K562 (cell line): ENCODE measurements at regions not wholly inside any gene's neighbourhood (a gene's known extent, or its start where the extent isn't known, plus 50 kb on each side); places are given as distances from the start of the nearest gene placed in this dataset.

ENCODE experiments used
- ATAC-seq: fragments of 200-7000 bp; cut with Tn5 transposase; 3 replicates; pipeline ENCODE4 v1.9.1; 2020; ENCODE audit warnings: moderate library complexity
- BruUV-seq: library from RNA; stranded (reverse); fragments of 400-500 nt; replicated peaks from 2 replicates; lab custom pipeline; 2021; lab: Mats Ljungman, UMichigan
- CTCF ChIA-PET: fragments of 300-600 bp; formaldehyde crosslinking; extraction: SDS; loops from one replicate; lab custom pipeline; 2021; ENCODE audit warnings: low intra/inter-chr PET ratio; lab: Yijun Ruan, JAX
- POLR2A ChIA-PET: fragments of 300-600, 350-650 bp; sonication (Branson Sonifier 250); formaldehyde crosslinking; extraction: SDS; loops from one replicate; lab custom pipeline; 2021; ENCODE audit warnings: antibody characterized with exemption, inconsistent platforms; lab: Yijun Ruan, JAX
- DNase-seq, 4 experiments: peaks; one replicate each; pipeline versions ENCODE4 v3.0.0 to v3.0.0-alpha.2; 2011 to 2018; ENCODE audit warnings: low spot score in 3 of 4, mixed read lengths in 3 of 4; ENCODE audit errors: extremely low read depth in 1 of 4
- FAIRE-seq: peaks from 2 replicates; lab custom pipeline; 2011; peaks lifted over from hg19 to GRCh38; lab: Jason Lieb, UNC
- H2AFZ ChIP-seq: 2 replicates; pipeline ENCODE4 v1.6.0; 2011; ENCODE audit warnings: low read depth, low read length, control low read depth, inconsistent platforms
- H3K27ac ChIP-seq: fragments of 200-600 bp; 3 replicates; pipeline ENCODE4 v1.8.0; 2011; ENCODE audit warnings: low read depth, mild to moderate bottlenecking, control low read depth, inconsistent platforms, low read length, moderate library complexity, mixed read lengths; ENCODE audit errors: extremely low read depth
- H3K27me3 ChIP-seq, 2 experiments: fragments of 300-600 bp in 1 of 2; 2 replicates in 1 of 2; 3 replicates in 1 of 2; pipeline versions ENCODE4 v1.6.0 to v1.8.0; 2011; ENCODE audit warnings: inconsistent platforms in 2 of 2, low read length in 2 of 2, mild to moderate bottlenecking in 1 of 2, mixed read lengths in 1 of 2, moderate library complexity in 1 of 2; ENCODE audit not compliant: control insufficient read depth in 2 of 2, insufficient read depth in 2 of 2
- H3K36me3 ChIP-seq: fragments of 300-600 bp; 3 replicates; pipeline ENCODE4 v1.8.0; 2011; ENCODE audit warnings: mild to moderate bottlenecking, low read length, inconsistent platforms; ENCODE audit not compliant: control insufficient read depth, insufficient read depth
- H3K4me1 ChIP-seq, 2 experiments: fragments of 200-600 bp in 1 of 2; replicated peaks in 1 of 2; 2 replicates in 1 of 2; 3 replicates in 1 of 2; pipeline versions ENCODE4 v1.5.1 to v1.8.0; 2011; ENCODE audit warnings: inconsistent platforms in 2 of 2, low read length in 2 of 2, mild to moderate bottlenecking in 1 of 2, mixed read lengths in 1 of 2, moderate library complexity in 1 of 2; ENCODE audit not compliant: control insufficient read depth in 2 of 2, insufficient read depth in 2 of 2
- H3K4me2 ChIP-seq: 2 replicates; pipeline ENCODE4 v1.6.1; 2011; ENCODE audit warnings: low read length, control low read depth, inconsistent platforms, mixed read lengths; ENCODE audit not compliant: insufficient read depth
- H3K4me3 ChIP-seq: fragments of 200-600 bp; sonication (generic), shearing (Covaris generic); 2 replicates; pipeline ENCODE4 v1.5.1; 2016; ENCODE audit warnings: control low read depth, inconsistent platforms
- H3K79me2 ChIP-seq: fragments of 200-600 bp; 3 replicates; pipeline ENCODE4 v1.8.0; 2011; ENCODE audit warnings: low read length, inconsistent platforms; ENCODE audit not compliant: control insufficient read depth, insufficient read depth
- H3K9ac ChIP-seq, 2 experiments: 2 replicates each; pipeline versions ENCODE4 v1.6.0 to v1.6.1; 2011; ENCODE audit warnings: low read depth in 2 of 2, low read length in 2 of 2, control low read depth in 1 of 2, inconsistent platforms in 1 of 2, mild to moderate bottlenecking in 1 of 2, mixed read lengths in 1 of 2; ENCODE audit not compliant: insufficient read depth in 1 of 2
- H3K9me1 ChIP-seq: one replicate; pipeline ENCODE4 v1.6.0; 2011; ENCODE audit warnings: inconsistent platforms, mild to moderate bottlenecking, low read length, moderate library complexity; ENCODE audit not compliant: control insufficient read depth, insufficient read depth
- H3K9me3 ChIP-seq: replicated peaks from 2 replicates; pipeline ENCODE4 v1.5.1; 2011; ENCODE audit warnings: low read depth, low read length, inconsistent platforms; ENCODE audit not compliant: control insufficient read depth, insufficient read depth
- H4K20me1 ChIP-seq: replicated peaks from 2 replicates; pipeline ENCODE4 v1.6.1; 2011; ENCODE audit warnings: low read length, inconsistent platforms, mixed read lengths; ENCODE audit not compliant: control insufficient read depth, insufficient read depth
- CHCHD3 ChIP-seq: fragments of 250-450 bp; sonication (Bioruptor Pico); IDR thresholded peaks from 2 replicates; pipeline ENCODE4 v2.1.2; 2022; ENCODE audit warnings: mild to moderate bottlenecking
- EGR1 ChIP-seq: fragments of 450-650 bp; conservative IDR thresholded peaks from 2 replicates; pipeline ENCODE4 v1.6.1; 2017; ENCODE audit warnings: mild to moderate bottlenecking
- FOXM1 ChIP-seq, 2 experiments: fragments of 450-650 bp in 1 of 2; sonication (generic) in 1 of 2; formaldehyde crosslinking in 1 of 2; IDR thresholded peaks; 2 replicates each; pipeline versions ENCODE4 v1.6.1 to v1.9.0; 2017 to 2022; ENCODE audit warnings: low read depth in 2 of 2, mild to moderate bottlenecking in 2 of 2, missing genetic modification reagents in 1 of 2, moderate library complexity in 1 of 2
- MIER1 ChIP-seq: fragments of 450-650 bp; IDR thresholded peaks from 2 replicates; pipeline ENCODE4 v1.6.1; 2016; ENCODE audit warnings: antibody characterized with exemption, mild to moderate bottlenecking, low read depth
- MYBL2 ChIP-seq, 2 experiments: fragments of 450-650 bp in 1 of 2; sonication (generic) in 1 of 2; formaldehyde crosslinking in 1 of 2; IDR thresholded peaks; 2 replicates each; pipeline versions ENCODE4 v1.6.1 to v1.8.1; 2017 to 2022; ENCODE audit warnings: borderline replicate concordance in 1 of 2, inconsistent platforms in 1 of 2, low read depth in 1 of 2, mild to moderate bottlenecking in 1 of 2, missing genetic modification reagents in 1 of 2, moderate library complexity in 1 of 2
- NFE2 ChIP-seq: IDR thresholded peaks from 2 replicates; pipeline ENCODE4 v1.6.1; 2014; ENCODE audit warnings: antibody characterized with exemption, low read depth
- NR3C1 ChIP-seq: sonication (generic); formaldehyde crosslinking; IDR thresholded peaks from 2 replicates; pipeline ENCODE4 v1.8.1; 2022; ENCODE audit warnings: missing genetic modification reagents
- PCBP1 ChIP-seq: fragments of 200-400 bp; formaldehyde crosslinking; IDR thresholded peaks from 2 replicates; pipeline ENCODE4 v1.6.1; 2018; ENCODE audit warnings: mild to moderate bottlenecking, low read depth, low read length; ENCODE audit not compliant: poor library complexity, severe bottlenecking
- TOE1 ChIP-seq, 2 experiments: fragments of 450-650 bp in 1 of 2; sonication (generic) in 1 of 2; formaldehyde crosslinking in 1 of 2; IDR thresholded peaks; 2 replicates each; pipeline versions ENCODE4 v1.7.1 to v1.8.0; 2016 to 2022; ENCODE audit warnings: borderline replicate concordance in 2 of 2, mild to moderate bottlenecking in 2 of 2, antibody characterized with exemption in 1 of 2, inconsistent platforms in 1 of 2, low read depth in 1 of 2, missing genetic modification reagents in 1 of 2, moderate library complexity in 1 of 2
- ZNF431 ChIP-seq: sonication (generic); formaldehyde crosslinking; IDR thresholded peaks from 2 replicates; pipeline ENCODE4 v1.8.0; 2022; ENCODE audit warnings: mild to moderate bottlenecking, missing genetic modification reagents
- ZNF551 ChIP-seq: fragments of 250-450 bp; sonication (Bioruptor Pico); IDR thresholded peaks from 2 replicates; pipeline ENCODE4 v1.5.0; 2021; ENCODE audit warnings: mild to moderate bottlenecking, moderate library complexity
- ZNF778 ChIP-seq: fragments of 450-650 bp; formaldehyde crosslinking; IDR thresholded peaks from 2 replicates; pipeline ENCODE4 v1.4.0; 2020; ENCODE audit warnings: mild to moderate bottlenecking, moderate library complexity
- WGBS: fragments of 100-300 bp; shearing (Covaris generic); methylation state at CpG from one replicate; pipeline ENCODE4 v1.1.6; 2016; ENCODE audit warnings: low coverage, mixed read lengths; ENCODE audit not compliant: insufficient coverage; ENCODE audit errors: missing lambda C conversion rate; 5-methylcytosine and 5-hydroxymethylcytosine counted together
- in situ Hi-C: fragments of 300-500 bp; cut with MboI; formaldehyde crosslinking; loops from 4 replicates; pipeline ENCODE4 v1.15.0; 2018; ENCODE audit warnings: inconsistent platforms, mixed read lengths
- intact Hi-C: fragments of 100-400 bp; cut with micrococcal nuclease; formaldehyde crosslinking; loops from 2 replicates; pipeline ENCODE4 v1.14.2; 2022

DNA sequence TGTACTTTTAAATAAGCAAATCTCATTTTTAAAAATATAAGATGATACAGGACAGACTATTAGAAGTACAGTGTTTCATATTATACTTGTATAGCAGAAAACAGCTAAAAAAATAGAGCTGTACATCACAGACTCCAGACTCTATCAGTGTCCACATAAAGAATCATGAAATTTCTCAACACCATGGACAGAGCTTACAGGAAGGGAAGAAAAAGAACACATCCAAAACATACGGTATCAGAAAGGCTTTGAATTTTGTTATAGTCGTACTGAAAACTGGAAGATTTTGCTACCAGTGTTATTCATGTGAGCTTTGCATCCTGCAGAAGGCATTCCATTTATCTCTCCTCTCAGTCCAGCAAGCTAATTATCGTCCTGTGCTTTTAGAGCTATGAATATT is 183.2 kb upstream of the PTPRZ1 start:
- H3K27ac ChIP-seq, result no peak overlapping the region
- no peak overlapping the region for H3K9ac ChIP-seq
- ATAC-seq, result no peak
- H3K9me3 ChIP-seq, result no peaks in the 10 kb centered on the region
- no peaks in the 10 kb centered on the region for H3K79me2 ChIP-seq
- no peak overlapping the region for H2AFZ ChIP-seq
- WGBS, result 1% methylated on average over 3 of the region's 3 CpGs
- no TSS peak for BruUV-seq
- no peak overlapping the region for H3K4me2 ChIP-seq
- in situ Hi-C loops, result no loop called here
- no peaks in the 10 kb centered on the region for H3K27me3 ChIP-seq
- ChIA-PET POLR2A (interaction anchor here (0.8 kb wide), 1 partner anchor 9 kb away, joined by 3 read pairs; no protein-coding TSS in a partner anchor), CTCF (no interaction called here)
- H3K36me3 ChIP-seq, result no peaks in the 10 kb centered on the region
- no peak for DNase-seq
- H3K4me3 ChIP-seq, result no peak overlapping the region
- no peak for TF ChIP-seq ZNF551 (CRISPR knock-in tag)
- TF ChIP-seq MYBL2 (IDR thresholded peaks at IDR 0.05; ENCODE audit: low read depth), result no peak
- TF ChIP-seq MYBL2 (CRISPR knock-in tag; IDR thresholded peaks at IDR 0.05; ENCODE audit: borderline replicate concordance), result no peak
- TF ChIP-seq TOE1 (IDR thresholded peaks at IDR 0.05; ENCODE audit: borderline replicate concordance), result no peak
- no peak for TF ChIP-seq TOE1 (CRISPR knock-in tag; IDR thresholded peaks at IDR 0.05; ENCODE audit: borderline replicate concordance, low read depth)
- H3K9me1 ChIP-seq, result no peaks in the 10 kb centered on the region
- H3K4me1 ChIP-seq, result no peaks in the 10 kb centered on the region
- intact Hi-C loops, result no loop called here
- no peak for FAIRE-seq
- no peaks in the 10 kb centered on the region for H4K20me1 ChIP-seq

DNA sequence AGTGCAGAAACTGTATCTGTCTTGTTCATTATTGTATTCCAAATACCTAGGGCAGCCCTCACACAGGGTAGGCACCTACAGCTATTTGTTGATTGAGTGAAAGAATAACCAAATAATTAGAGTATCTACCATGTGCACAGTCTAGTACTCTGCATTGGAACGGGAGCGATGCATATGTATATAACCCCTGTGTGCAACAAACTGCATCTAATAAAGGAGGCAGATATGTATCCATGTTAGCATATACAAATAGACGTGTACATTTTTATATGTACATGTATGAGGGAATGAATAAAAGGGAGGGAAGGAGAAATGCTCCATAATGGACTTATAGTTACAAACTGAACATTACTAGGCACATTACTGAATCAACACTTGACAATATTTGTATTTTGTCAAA is 191.3 kb upstream of the PTPRZ1 start:
- Histone ChIP-seq H3K9me3 (no peaks in the 10 kb centered on the region), H3K27me3 (no peaks in the 10 kb centered on the region), H3K4me1 (no peaks in the 10 kb centered on the region), H2AFZ (no peak overlapping the region), H4K20me1 (no peaks in the 10 kb centered on the region), H3K4me3 (no peak overlapping the region), H3K27ac (no peak overlapping the region)
- no peak for ATAC-seq
- BruUV-seq, result no TSS peak
- in situ Hi-C loops, result no loop called here
- CTCF ChIA-PET, result interaction anchor here (0.5 kb wide), 1 partner anchor 13 kb away, joined by 3 read pairs; no protein-coding TSS in a partner anchor
- POLR2A ChIA-PET, result no interaction called here
- no peak for TF ChIP-seq PCBP1
- TF ChIP-seq ZNF431 (CRISPR knock-in tag), result no peak
- TF ChIP-seq ZNF778 (CRISPR knock-in tag), result no peak
- no peak for TF ChIP-seq NR3C1 (CRISPR knock-in tag)
- TF ChIP-seq EGR1, result no peak
- no peak for TF ChIP-seq MIER1
- no peak for TF ChIP-seq NFE2
- TF ChIP-seq FOXM1 (IDR thresholded peaks at IDR 0.05; ENCODE audit: low read depth), result no peak
- TF ChIP-seq FOXM1 (CRISPR knock-in tag; IDR thresholded peaks at IDR 0.05; ENCODE audit: low read depth), result no peak
- TF ChIP-seq CHCHD3 (CRISPR knock-in tag), result no peak
- TF ChIP-seq, all 486 proteins: peak for 0
- no peak for FAIRE-seq
- H3K4me2 ChIP-seq, result no peak overlapping the region
- no peak for DNase-seq
- intact Hi-C loops, result no loop called here
- 0% methylated on average over 3 of the region's 3 CpGs for WGBS
- no peaks in the 10 kb centered on the region for H3K36me3 ChIP-seq
- H3K79me2 ChIP-seq, result no peaks in the 10 kb centered on the region
- H3K9me1 ChIP-seq, result no peaks in the 10 kb centered on the region
- no peak overlapping the region for H3K9ac ChIP-seq
